ENCODE measurements at regions not wholly inside any gene's neighbourhood (a gene's known extent, or its start where the extent isn't known, plus 50 kb on each side); places are given as distances from the start of the nearest gene placed in this dataset.

DNA sequence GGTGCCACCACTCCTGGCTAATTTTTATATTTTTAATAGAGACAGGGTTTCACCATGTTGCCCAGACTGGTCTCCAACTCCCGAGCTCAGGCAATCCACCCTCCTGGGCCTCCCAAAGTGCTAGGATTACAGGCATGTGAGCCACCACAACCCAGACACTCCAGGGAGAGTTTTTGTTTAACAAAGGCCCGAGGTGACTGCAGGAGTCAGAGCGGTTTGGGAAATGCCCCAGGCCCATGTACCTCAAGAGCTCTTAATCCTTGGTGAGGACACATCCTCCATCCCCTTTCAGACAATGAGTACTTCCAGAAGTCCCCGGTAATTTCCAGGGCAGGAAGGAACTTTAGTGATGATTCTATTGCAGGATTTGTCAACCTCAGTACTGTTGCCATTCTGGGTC lies 176.0 kb downstream of the ESRRB start:
- DNase-seq = no peak

DNA sequence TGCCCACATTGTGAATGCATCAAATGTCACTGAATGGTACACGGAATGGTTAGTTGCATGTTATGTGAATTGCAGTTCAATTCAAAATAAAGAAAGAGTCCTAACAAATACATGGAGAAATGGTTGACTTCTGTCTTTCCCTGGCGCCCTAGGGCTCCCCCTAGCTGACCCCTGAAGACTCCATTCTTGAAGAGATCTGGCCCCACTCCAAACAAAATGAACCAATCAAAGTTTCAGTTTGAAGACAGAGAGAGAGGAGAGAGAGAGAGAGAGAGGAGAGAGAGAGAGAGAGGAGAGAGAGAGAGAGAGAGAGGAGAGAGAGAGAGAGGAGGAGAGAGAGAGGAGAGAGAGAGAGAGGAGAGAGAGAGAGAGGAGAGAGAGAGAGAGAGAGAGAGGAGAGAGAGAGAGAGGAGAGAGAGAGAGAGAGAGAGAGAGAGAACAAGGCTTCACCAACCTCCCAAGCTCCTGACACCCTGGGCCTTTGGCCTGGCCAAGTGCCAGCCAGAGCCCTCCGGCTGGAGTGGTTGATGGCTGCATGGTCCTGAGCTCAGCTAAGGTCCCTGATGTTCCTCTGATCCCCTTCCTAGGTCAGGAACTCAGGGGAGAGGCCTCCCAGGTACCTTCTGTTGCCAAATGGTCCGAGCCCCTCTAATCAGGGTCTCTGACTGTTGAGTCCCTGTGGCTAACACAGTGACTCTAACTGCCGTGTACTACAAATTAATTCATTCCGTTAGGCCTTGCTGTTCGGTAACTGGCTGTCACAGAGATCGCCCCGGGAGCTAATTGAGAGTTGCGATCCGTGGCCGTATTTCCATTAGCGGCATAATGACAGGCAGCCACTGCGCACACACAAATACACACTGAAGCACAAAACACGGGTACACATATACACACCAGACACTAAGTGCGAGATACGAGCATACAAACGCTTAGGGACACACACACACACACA lies 188.8 kb downstream of the ESRRB start:
- no peak for DNase-seq

GRCh38 chr14:76566439-76566838 lies 190.5 kb downstream of the ESRRB start:
- DNase-seq = no peak

GRCh38 chr14:76574416-76575095 lies 186.7 kb upstream of the VASH1 start:
- DNase-seq = no peak

- DNase-seq = no peak
Measured at GRCh38 chr14:76575108-76575507, 186.2 kb upstream of the VASH1 start.

GRCh38 chr14:76576047-76576741 lies 185.1 kb upstream of the VASH1 start:
- DNase-seq = no peak

- no peak for DNase-seq
Measured at GRCh38 chr14:76577090-76577489, 184.2 kb upstream of the VASH1 start.

GRCh38 chr14:76577837-76578236 lies 183.4 kb upstream of the VASH1 start:
- DNase-seq = no peak

- DNase-seq = no peak
Measured at GRCh38 chr14:76580399-76580798, 180.9 kb upstream of the VASH1 start.

GRCh38 chr14:76580967-76581366 lies 180.3 kb upstream of the VASH1 start:
- DNase-seq = no peak

DNA sequence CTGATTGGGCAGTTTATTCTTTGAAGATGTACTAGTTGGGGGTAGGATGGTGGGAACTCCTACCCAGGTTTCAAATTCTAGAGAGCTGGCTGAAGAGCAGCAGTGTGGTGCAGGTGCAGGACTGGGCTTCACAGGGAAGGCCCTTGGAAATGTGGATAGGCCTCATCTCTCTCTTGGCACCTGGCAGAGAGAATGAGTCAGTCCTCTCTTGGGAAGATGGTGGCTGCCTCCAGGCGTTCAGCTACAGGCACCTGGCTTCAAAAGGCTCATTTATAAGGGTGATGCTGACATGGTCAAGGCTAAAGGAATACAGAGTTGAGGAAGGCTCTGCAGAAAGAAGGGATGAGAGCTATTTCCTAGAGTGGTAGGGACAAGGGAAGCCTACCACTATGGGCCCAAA lies 179.7 kb upstream of the VASH1 start:
- no peak for DNase-seq

GRCh38 chr14:76582447-76582846 lies 178.8 kb upstream of the VASH1 start:
- no peak for DNase-seq

DNA sequence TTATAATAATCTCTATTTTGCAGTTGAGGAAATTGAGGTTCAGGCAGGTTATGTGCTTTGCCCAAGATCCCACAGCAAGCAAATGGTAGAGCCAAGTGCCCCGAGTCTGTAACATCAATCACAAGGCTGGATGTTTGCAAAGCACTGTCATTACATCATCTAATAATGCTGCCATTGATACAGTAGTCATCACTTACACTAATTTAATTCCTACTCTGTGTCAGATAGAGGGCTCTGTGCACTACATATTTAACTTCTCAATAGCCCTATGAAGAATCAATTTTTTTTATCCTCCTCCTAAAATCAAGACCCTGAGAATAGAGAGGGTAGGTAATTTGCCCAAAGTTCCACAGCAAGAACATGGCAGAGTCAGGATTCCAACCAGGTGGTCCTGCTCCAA lies 178.1 kb upstream of the VASH1 start:
- DNase-seq = no peak

DNA sequence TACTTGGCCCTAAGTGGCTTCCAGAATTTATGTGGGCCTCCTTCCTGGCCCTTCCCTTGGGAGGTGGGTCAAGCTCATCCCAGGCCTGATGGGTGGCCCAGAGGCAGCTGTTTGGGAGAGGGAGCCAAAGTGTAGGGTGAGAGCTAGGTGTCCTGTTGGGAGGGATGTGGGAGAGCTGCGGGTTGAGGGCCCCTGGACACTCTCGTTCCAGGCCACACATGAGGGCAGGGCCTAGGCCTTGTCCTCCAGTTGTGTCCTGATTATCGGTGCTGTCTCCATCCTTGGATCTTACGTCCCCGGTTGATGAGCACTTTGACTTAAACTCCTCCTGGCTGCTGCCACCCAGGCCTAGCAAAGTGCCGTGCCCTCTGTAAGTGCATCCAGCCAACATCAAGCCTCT lies 177.5 kb upstream of the VASH1 start:
- DNase-seq = no peak

- no peak for DNase-seq
Measured at GRCh38 chr14:76584271-76584702, 177.0 kb upstream of the VASH1 start.

GRCh38 chr14:76585616-76586015 lies 175.7 kb upstream of the VASH1 start:
- no peak for DNase-seq

DNA sequence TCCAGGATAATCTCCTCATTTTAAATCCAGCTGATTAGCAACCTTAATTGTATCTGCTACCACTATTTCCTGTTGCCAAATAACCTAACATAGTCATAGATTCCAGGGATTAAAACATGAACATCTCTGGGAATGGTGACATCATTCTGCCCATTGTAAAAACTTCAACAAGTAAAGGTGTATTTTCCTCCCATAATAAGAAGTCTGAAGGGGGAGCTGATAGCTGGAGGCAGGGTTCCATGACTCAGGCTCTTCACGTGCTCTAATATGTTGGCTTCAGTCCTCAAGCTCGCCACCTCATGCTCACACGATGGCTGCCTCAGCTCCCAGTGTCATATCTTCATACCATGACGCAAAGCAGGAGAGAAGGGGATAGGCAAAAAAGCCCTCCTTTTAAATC lies 172.0 kb upstream of the VASH1 start:
- DNase-seq = no peak

DNA sequence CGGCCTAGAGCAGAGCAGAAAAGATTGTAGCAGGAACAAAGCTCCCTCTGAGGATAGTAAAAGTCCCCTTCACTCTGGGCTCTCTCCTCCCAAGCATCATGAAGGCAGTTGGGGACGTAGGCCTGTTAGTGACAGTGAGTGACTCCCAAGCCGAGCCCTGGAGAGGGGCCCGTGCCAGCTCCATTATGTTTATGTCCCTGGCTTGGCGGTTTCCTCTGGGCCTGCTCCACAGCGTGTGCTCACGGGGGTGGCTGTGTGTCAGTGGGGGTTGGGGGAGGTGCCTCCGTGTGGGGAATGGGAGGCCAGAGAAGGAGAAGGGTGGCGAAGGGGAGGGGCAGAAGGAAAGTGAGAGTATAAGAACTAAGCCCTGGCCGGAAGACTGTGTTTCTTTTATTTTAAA lies 170.0 kb upstream of the VASH1 start:
- DNase-seq = no peak

DNA sequence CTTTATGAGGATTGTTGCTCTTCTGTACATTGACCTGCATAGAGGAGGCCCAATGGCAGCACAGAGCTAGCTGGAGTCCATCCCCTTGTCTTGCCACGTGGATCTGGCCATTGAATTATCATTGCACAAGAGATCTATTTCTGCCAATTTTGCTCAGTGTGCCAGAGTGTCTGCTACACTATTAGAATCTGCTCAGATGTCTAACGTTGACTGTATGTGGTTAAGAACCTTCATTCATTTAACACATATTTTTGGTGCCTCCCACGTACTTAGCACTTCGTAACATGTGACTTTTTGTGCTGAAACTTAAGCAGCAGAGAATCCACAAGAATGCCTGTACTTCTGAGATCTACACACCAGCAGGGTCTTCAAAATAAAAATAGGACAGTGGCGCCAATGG lies 166.0 kb upstream of the VASH1 start:
- no peak for DNase-seq

GRCh38 chr14:76597387-76597786 lies 163.9 kb upstream of the VASH1 start:
- no peak for DNase-seq

DNA sequence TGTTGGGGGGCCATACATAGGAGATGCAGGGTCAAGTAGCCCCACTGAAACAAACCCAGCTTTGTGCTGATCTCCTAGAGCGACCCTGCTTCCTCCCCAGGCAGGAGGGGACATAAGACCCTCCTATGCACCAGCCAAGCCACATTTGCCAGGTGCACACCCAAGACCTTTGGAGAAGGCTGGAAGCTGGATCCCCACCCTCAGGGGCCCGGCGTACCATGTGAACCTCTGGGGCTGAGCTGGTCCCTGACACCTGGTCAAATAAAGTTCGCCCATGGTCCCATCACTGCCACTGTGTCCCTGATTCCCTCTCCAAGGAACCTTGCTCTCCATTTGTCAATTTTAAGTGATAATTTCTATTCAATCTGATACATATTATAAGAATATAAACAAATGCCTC lies 162.1 kb upstream of the VASH1 start:
- no peak for DNase-seq

GRCh38 chr14:76599559-76600287 lies 161.5 kb upstream of the VASH1 start:
- no peak for DNase-seq

DNA sequence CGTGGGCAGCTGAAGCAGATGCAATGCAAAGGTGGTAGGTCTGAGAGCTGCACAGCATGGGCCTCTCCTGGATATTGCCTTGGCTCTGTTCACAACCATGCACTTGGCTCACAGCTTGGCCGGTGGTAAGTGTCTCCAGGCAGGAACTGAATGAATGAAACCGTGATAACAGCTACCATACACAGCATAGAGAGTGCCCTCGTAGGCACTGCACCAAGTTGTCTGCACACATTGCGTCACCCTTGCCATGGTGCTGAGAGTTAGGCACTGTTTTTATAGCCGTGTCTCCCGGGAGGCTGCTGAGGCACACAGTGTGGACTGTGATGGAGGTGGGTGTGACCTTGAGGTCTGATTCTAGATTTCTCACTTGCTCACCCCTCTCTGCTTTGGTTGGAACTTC lies 157.6 kb upstream of the VASH1 start:
- DNase-seq = no peak
